Skeletal muscle satellite cell (primary cell): ENCODE measurements at regions not wholly inside any gene's neighbourhood (a gene's known extent, or its start where the extent isn't known, plus 50 kb on each side); places are given as distances from the start of the nearest gene placed in this dataset.

ENCODE experiments used
- H3K27me3 ChIP-seq: 2 replicates; pipeline ENCODE4 v1.7.0; 2013; ENCODE audit warnings: low read length; ENCODE audit not compliant: control insufficient read depth, insufficient read depth
- H3K36me3 ChIP-seq: 2 replicates; pipeline ENCODE4 v1.7.0; 2013; ENCODE audit warnings: mild to moderate bottlenecking, control low read depth, low read length; ENCODE audit not compliant: insufficient read depth
- H3K4me1 ChIP-seq: 2 replicates; pipeline ENCODE4 v1.7.0; 2013; ENCODE audit warnings: low read length; ENCODE audit not compliant: control insufficient read depth, insufficient read depth
- H3K4me2 ChIP-seq: 2 replicates; pipeline ENCODE4 v1.7.0; 2013; ENCODE audit warnings: mild to moderate bottlenecking, low read length
- H3K4me3 ChIP-seq: 2 replicates; pipeline ENCODE4 v1.7.0; 2013; ENCODE audit warnings: low read length
- H3K9ac ChIP-seq: 2 replicates; pipeline ENCODE4 v1.7.0; 2013; ENCODE audit warnings: mild to moderate bottlenecking, low read depth, low read length, moderate library complexity
- H3K9me3 ChIP-seq: replicated peaks from 2 replicates; pipeline ENCODE4 v1.7.0; 2013; ENCODE audit warnings: mild to moderate bottlenecking, control low read depth, low read length

- Histone ChIP-seq H3K36me3 (no peaks in the 10 kb centered on the region), H3K4me3 (no peak overlapping the region), H3K27me3 (no peaks in the 10 kb centered on the region), H3K4me1 (no peaks in the 10 kb centered on the region), H3K9me3 (peaks cover 8% of the 10 kb centered on the region), H3K9ac (no peak overlapping the region), H3K4me2 (no peak overlapping the region)
These were observed 572.2 kb downstream of the GALR1 start for GRCh38 chr18:77821892-77822291.

- H3K4me2 ChIP-seq = no peak overlapping the region
- H3K27me3 ChIP-seq = no peaks in the 10 kb centered on the region
- no peak overlapping the region for H3K9ac ChIP-seq
- H3K9me3 ChIP-seq = peaks cover 10% of the 10 kb centered on the region
- no peaks in the 10 kb centered on the region for H3K36me3 ChIP-seq
- H3K4me3 ChIP-seq = no peak overlapping the region
- no peaks in the 10 kb centered on the region for H3K4me1 ChIP-seq
These were observed 573.0 kb downstream of the GALR1 start for GRCh38 chr18:77822632-77823031.

GRCh38 chr18:77833807-77834206, 584.2 kb downstream of the GALR1 start:
- no peaks in the 10 kb centered on the region for H3K36me3 ChIP-seq
- no peaks in the 10 kb centered on the region for H3K27me3 ChIP-seq
- no peaks in the 10 kb centered on the region for H3K4me1 ChIP-seq
- peaks cover 15% of the 10 kb centered on the region for H3K9me3 ChIP-seq
- H3K9ac ChIP-seq = no peak overlapping the region
- no peak overlapping the region for H3K4me3 ChIP-seq
- no peak overlapping the region for H3K4me2 ChIP-seq

- Histone ChIP-seq H3K27me3 (no peaks in the 10 kb centered on the region), H3K4me1 (no peaks in the 10 kb centered on the region), H3K9ac (no peak overlapping the region), H3K4me3 (no peak overlapping the region), H3K4me2 (no peak overlapping the region), H3K36me3 (no peaks in the 10 kb centered on the region), H3K9me3 (peaks cover 3% of the 10 kb centered on the region)
These were observed 602.2 kb downstream of the GALR1 start for GRCh38 chr18:77851802-77852201.

- Histone ChIP-seq H3K4me1 (no peaks in the 10 kb centered on the region), H3K4me3 (no peak overlapping the region), H3K9me3 (peaks cover 3% of the 10 kb centered on the region), H3K27me3 (no peaks in the 10 kb centered on the region), H3K9ac (no peak overlapping the region), H3K4me2 (no peak overlapping the region), H3K36me3 (no peaks in the 10 kb centered on the region)
These were observed 604.2 kb downstream of the GALR1 start for GRCh38 chr18:77853859-77854258.

- no peak overlapping the region for H3K4me2 ChIP-seq
- no peaks in the 10 kb centered on the region for H3K4me1 ChIP-seq
- H3K9ac ChIP-seq = no peak overlapping the region
- no peak overlapping the region for H3K4me3 ChIP-seq
- H3K36me3 ChIP-seq = no peaks in the 10 kb centered on the region
- no peaks in the 10 kb centered on the region for H3K9me3 ChIP-seq
- H3K27me3 ChIP-seq = no peaks in the 10 kb centered on the region
These were observed 608.3 kb downstream of the GALR1 start for GRCh38 chr18:77857678-77858655.

GRCh38 chr18:77859634-77860033, 610.0 kb downstream of the GALR1 start:
- no peaks in the 10 kb centered on the region for H3K9me3 ChIP-seq
- no peaks in the 10 kb centered on the region for H3K27me3 ChIP-seq

GRCh38 chr18:77862066-77862757, 612.6 kb downstream of the GALR1 start:
- Histone ChIP-seq H3K9me3 (no peaks in the 10 kb centered on the region), H3K9ac (no peak overlapping the region), H3K4me3 (no peak overlapping the region), H3K36me3 (no peaks in the 10 kb centered on the region), H3K4me2 (no peak overlapping the region), H3K4me1 (no peaks in the 10 kb centered on the region), H3K27me3 (no peaks in the 10 kb centered on the region)

More at GRCh38 chr18:77859634-77860033, 610.0 kb downstream of the GALR1 start:
- Histone ChIP-seq H3K4me3 (no peak overlapping the region), H3K4me2 (no peak overlapping the region), H3K4me1 (no peaks in the 10 kb centered on the region), H3K36me3 (no peaks in the 10 kb centered on the region), H3K9ac (no peak overlapping the region)

- Histone ChIP-seq H3K4me3 (no peak overlapping the region), H3K9me3 (peaks cover 5% of the 10 kb centered on the region), H3K4me2 (no peak overlapping the region), H3K36me3 (no peaks in the 10 kb centered on the region), H3K9ac (no peak overlapping the region), H3K4me1 (no peaks in the 10 kb centered on the region), H3K27me3 (no peaks in the 10 kb centered on the region)
These were observed 616.2 kb downstream of the GALR1 start for GRCh38 chr18:77865853-77866252.

- H3K36me3 ChIP-seq = no peaks in the 10 kb centered on the region
- H3K4me2 ChIP-seq = no peak overlapping the region
- no peaks in the 10 kb centered on the region for H3K4me1 ChIP-seq
- H3K9me3 ChIP-seq = peaks cover 5% of the 10 kb centered on the region
- H3K27me3 ChIP-seq = no peaks in the 10 kb centered on the region
- no peak overlapping the region for H3K9ac ChIP-seq
- H3K4me3 ChIP-seq = no peak overlapping the region
These were observed 616.7 kb downstream of the GALR1 start for GRCh38 chr18:77866351-77866750.

- H3K27me3 ChIP-seq = no peaks in the 10 kb centered on the region
- H3K9me3 ChIP-seq = peaks cover 5% of the 10 kb centered on the region
These were observed 620.6 kb downstream of the GALR1 start for GRCh38 chr18:77870199-77870598.

More at GRCh38 chr18:77870199-77870598, 620.6 kb downstream of the GALR1 start:
- Histone ChIP-seq H3K4me1 (no peaks in the 10 kb centered on the region), H3K36me3 (no peaks in the 10 kb centered on the region), H3K4me2 (no peak overlapping the region), H3K4me3 (no peak overlapping the region), H3K9ac (no peak overlapping the region)
